ENCODE measurements at regions not wholly inside any gene's neighbourhood (a gene's known extent, or its start where the extent isn't known, plus 50 kb on each side); places are given as distances from the start of the nearest gene placed in this dataset.

GRCh38 chr3:110894574-110894973, 177.0 kb upstream of the NECTIN3 start:
- TF ChIP-seq CTCF (IDR thresholded peaks at IDR 0.05) (no peak), POLR2AphosphoS5 (IDR thresholded peaks at IDR 0.05) (no peak), POLR2A (IDR thresholded peaks at IDR 0.05) (no peak)
